HepG2 (cell line): ENCODE measurements at regions not wholly inside any gene's neighbourhood (a gene's known extent, or its start where the extent isn't known, plus 50 kb on each side); places are given as distances from the start of the nearest gene placed in this dataset.

ENCODE experiments used
- ARNTL ChIP-seq: sonication (generic); formaldehyde crosslinking; IDR thresholded peaks from 2 replicates; pipeline ENCODE4 v1.4.0; 2020; ENCODE audit warnings: mild to moderate bottlenecking, missing genetic modification reagents
- CSRNP2 ChIP-seq: sonication (generic); formaldehyde crosslinking; conservative IDR thresholded peaks from 2 replicates; pipeline ENCODE4 v1.8.0; 2022; ENCODE audit warnings: low read depth, missing genetic modification reagents
- GMEB1 ChIP-seq: sonication (generic); formaldehyde crosslinking; IDR thresholded peaks from 2 replicates; pipeline ENCODE4 v1.5.1; 2020; ENCODE audit warnings: missing genetic modification reagents, mild to moderate bottlenecking, borderline replicate concordance
- HNF4A ChIP-seq: sonication (generic); formaldehyde crosslinking; IDR thresholded peaks from 2 replicates; pipeline ENCODE4 v1.4.0; 2020; ENCODE audit warnings: missing genetic modification reagents
- MXI1 ChIP-seq: IDR thresholded peaks from 3 replicates; pipeline ENCODE4 v1.6.1; 2012; ENCODE audit warnings: low read depth, low read length, inconsistent platforms, borderline replicate concordance
- NAIF1 ChIP-seq: sonication (generic); formaldehyde crosslinking; IDR thresholded peaks from 2 replicates; pipeline ENCODE4 v1.5.0; 2020; ENCODE audit warnings: mild to moderate bottlenecking, missing genetic modification reagents, borderline replicate concordance
- PTBP1 ChIP-seq: fragments of 200-400 bp; formaldehyde crosslinking; IDR thresholded peaks from 2 replicates; pipeline ENCODE4 v1.6.1; 2018; ENCODE audit warnings: low read length, low read depth; ENCODE audit not compliant: poor library complexity, severe bottlenecking
- TGIF2 ChIP-seq: IDR thresholded peaks from 2 replicates; pipeline ENCODE4 v1.6.1; 2016; ENCODE audit warnings: control low read depth, missing compliant biosample characterization
- TMF1 ChIP-seq: sonication (generic); formaldehyde crosslinking; IDR thresholded peaks from 2 replicates; pipeline ENCODE4 v1.8.1; 2022; ENCODE audit warnings: low read depth, missing genetic modification reagents
- UBTF ChIP-seq: sonication (generic); formaldehyde crosslinking; IDR thresholded peaks from 2 replicates; pipeline ENCODE4 v1.4.0; 2020; ENCODE audit warnings: mild to moderate bottlenecking, missing genetic modification reagents
- ZNF224 ChIP-seq: sonication (generic); formaldehyde crosslinking; IDR thresholded peaks from 2 replicates; pipeline ENCODE4 v1.5.0; 2020; ENCODE audit warnings: mild to moderate bottlenecking, missing genetic modification reagents
- ZNF282 ChIP-seq: fragments of 450-650 bp; IDR thresholded peaks from 2 replicates; pipeline ENCODE4 v1.6.1; 2018; ENCODE audit not compliant: partially characterized antibody
- ZNF83 ChIP-seq: sonication (generic); formaldehyde crosslinking; IDR thresholded peaks from 2 replicates; pipeline ENCODE4 v1.4.0; 2020; ENCODE audit warnings: missing genetic modification reagents, mild to moderate bottlenecking, borderline replicate concordance
- TF ChIP-seq, protein P1 (sequence below): sonication (generic); formaldehyde crosslinking; IDR thresholded peaks from 2 replicates; pipeline ENCODE4 v1.4.0; 2020; ENCODE audit warnings: missing genetic modification reagents
- TF ChIP-seq, protein P2 (sequence below): sonication (generic); formaldehyde crosslinking; IDR thresholded peaks from 2 replicates; pipeline ENCODE4; 2020; ENCODE audit warnings: missing genetic modification reagents, mild to moderate bottlenecking, borderline replicate concordance

DNA sequence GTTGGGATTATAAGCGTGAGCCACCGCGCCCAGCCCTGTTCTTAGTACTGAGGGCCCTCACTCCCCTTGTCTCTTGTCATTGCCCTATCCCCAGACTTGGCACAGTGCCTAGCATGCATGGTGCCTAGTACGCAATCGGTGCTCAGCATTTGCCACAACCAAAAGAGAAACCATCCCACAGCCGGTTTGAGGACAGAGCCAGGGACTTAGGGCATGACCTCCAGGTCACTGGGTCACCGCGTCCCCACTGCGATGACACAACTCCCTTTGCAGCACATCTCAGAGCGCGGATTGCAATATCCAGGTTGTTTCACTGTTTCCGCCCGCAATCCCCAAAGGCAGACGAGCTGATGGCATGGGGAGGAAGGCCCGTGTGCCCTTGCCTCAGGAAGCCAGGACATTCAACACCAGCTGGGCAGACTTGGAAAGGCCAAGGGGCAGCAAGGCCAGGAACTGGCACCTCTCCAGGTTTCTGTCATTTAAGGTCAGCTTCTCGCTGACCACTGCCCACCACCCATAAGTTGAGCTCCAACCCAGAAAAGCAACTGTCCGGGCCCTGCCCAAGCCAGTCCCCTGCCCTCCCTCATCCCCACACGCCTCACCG, 274.5 kb downstream of the MRTFB start (continued):
- TF ChIP-seq, protein P1, sequence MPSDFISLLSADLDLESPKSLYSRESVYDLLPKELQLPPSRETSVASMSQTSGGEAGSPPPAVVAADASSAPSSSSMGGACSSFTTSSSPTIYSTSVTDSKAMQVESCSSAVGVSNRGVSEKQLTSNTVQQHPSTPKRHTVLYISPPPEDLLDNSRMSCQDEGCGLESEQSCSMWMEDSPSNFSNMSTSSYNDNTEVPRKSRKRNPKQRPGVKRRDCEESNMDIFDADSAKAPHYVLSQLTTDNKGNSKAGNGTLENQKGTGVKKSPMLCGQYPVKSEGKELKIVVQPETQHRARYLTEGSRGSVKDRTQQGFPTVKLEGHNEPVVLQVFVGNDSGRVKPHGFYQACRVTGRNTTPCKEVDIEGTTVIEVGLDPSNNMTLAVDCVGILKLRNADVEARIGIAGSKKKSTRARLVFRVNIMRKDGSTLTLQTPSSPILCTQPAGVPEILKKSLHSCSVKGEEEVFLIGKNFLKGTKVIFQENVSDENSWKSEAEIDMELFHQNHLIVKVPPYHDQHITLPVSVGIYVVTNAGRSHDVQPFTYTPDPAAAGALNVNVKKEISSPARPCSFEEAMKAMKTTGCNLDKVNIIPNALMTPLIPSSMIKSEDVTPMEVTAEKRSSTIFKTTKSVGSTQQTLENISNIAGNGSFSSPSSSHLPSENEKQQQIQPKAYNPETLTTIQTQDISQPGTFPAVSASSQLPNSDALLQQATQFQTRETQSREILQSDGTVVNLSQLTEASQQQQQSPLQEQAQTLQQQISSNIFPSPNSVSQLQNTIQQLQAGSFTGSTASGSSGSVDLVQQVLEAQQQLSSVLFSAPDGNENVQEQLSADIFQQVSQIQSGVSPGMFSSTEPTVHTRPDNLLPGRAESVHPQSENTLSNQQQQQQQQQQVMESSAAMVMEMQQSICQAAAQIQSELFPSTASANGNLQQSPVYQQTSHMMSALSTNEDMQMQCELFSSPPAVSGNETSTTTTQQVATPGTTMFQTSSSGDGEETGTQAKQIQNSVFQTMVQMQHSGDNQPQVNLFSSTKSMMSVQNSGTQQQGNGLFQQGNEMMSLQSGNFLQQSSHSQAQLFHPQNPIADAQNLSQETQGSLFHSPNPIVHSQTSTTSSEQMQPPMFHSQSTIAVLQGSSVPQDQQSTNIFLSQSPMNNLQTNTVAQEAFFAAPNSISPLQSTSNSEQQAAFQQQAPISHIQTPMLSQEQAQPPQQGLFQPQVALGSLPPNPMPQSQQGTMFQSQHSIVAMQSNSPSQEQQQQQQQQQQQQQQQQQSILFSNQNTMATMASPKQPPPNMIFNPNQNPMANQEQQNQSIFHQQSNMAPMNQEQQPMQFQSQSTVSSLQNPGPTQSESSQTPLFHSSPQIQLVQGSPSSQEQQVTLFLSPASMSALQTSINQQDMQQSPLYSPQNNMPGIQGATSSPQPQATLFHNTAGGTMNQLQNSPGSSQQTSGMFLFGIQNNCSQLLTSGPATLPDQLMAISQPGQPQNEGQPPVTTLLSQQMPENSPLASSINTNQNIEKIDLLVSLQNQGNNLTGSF, result no peak
- no peak for TF ChIP-seq ZNF282
- TF ChIP-seq TGIF2 (CRISPR knock-in tag), result no peak
- TF ChIP-seq NAIF1 (CRISPR knock-in tag), result no peak
- TF ChIP-seq HNF4A, result peak; percentile 29; the same call in 1 of the 2 replicates
- TF ChIP-seq, protein P2, sequence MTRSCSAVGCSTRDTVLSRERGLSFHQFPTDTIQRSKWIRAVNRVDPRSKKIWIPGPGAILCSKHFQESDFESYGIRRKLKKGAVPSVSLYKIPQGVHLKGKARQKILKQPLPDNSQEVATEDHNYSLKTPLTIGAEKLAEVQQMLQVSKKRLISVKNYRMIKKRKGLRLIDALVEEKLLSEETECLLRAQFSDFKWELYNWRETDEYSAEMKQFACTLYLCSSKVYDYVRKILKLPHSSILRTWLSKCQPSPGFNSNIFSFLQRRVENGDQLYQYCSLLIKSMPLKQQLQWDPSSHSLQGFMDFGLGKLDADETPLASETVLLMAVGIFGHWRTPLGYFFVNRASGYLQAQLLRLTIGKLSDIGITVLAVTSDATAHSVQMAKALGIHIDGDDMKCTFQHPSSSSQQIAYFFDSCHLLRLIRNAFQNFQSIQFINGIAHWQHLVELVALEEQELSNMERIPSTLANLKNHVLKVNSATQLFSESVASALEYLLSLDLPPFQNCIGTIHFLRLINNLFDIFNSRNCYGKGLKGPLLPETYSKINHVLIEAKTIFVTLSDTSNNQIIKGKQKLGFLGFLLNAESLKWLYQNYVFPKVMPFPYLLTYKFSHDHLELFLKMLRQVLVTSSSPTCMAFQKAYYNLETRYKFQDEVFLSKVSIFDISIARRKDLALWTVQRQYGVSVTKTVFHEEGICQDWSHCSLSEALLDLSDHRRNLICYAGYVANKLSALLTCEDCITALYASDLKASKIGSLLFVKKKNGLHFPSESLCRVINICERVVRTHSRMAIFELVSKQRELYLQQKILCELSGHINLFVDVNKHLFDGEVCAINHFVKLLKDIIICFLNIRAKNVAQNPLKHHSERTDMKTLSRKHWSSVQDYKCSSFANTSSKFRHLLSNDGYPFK (CRISPR knock-in tag), result peak; percentile 15; the same call in 1 of the 2 replicates
- no peak for TF ChIP-seq TMF1
- TF ChIP-seq GMEB1 (CRISPR knock-in tag), result no peak
- no peak for TF ChIP-seq ZNF224 (CRISPR knock-in tag)
- TF ChIP-seq MXI1, result 0 out of 3 replicates have a peak, but pooled peaks have one; percentile 50
- 0 out of 2 replicates have a peak, but pooled peaks have one; percentile 36 for TF ChIP-seq UBTF (CRISPR knock-in tag)
- TF ChIP-seq ARNTL, result no peak
- no peak for TF ChIP-seq PTBP1
- TF ChIP-seq ZNF83 (CRISPR knock-in tag), result peak; percentile 86; the same call in 1 of the 2 replicates
- TF ChIP-seq CSRNP2 (CRISPR knock-in tag), result no peak
